Parathyroid adenoma (tissue), 2 donors: ENCODE measurements at regions not wholly inside any gene's neighbourhood (a gene's known extent, or its start where the extent isn't known, plus 50 kb on each side); places are given as distances from the start of the nearest gene placed in this dataset.

ENCODE experiments used
- H2AFZ ChIP-seq: fragments of 300-600 bp; sonication (generic); one replicate; pipeline ENCODE4 v1.7.0; 2017; ENCODE audit warnings: antibody characterized with exemption, mild to moderate bottlenecking
- H3K27ac ChIP-seq: fragments of 300-600 bp; sonication (generic); one replicate; pipeline ENCODE4 v1.7.0; 2017
- H3K27me3 ChIP-seq: fragments of 300-600 bp; sonication (generic); one replicate; pipeline ENCODE4 v1.7.0; 2017; ENCODE audit warnings: low read length; ENCODE audit not compliant: control insufficient read depth, insufficient read depth
- H3K36me3 ChIP-seq: fragments of 300-600 bp; sonication (generic); one replicate; pipeline ENCODE4 v1.7.0; 2017; ENCODE audit warnings: low read length; ENCODE audit not compliant: control insufficient read depth, insufficient read depth
- H3K4me1 ChIP-seq: fragments of 300-600 bp; sonication (generic); one replicate; pipeline ENCODE4 v1.7.0; 2017; ENCODE audit warnings: control low read depth
- H3K4me2 ChIP-seq: fragments of 300-600 bp; sonication (generic); one replicate; pipeline ENCODE4 v1.7.0; 2017; ENCODE audit warnings: low read length
- H3K4me3 ChIP-seq: fragments of 300-600 bp; sonication (generic); one replicate; pipeline ENCODE4 v1.7.0; 2017; ENCODE audit warnings: low read depth, low read length
- H3K79me2 ChIP-seq: fragments of 300-600 bp; sonication (generic); one replicate; pipeline ENCODE4 v1.7.0; 2017; ENCODE audit warnings: control low read depth
- H3K9ac ChIP-seq: fragments of 300-600 bp; sonication (generic); one replicate; pipeline ENCODE4 v1.7.0; 2017; ENCODE audit warnings: mild to moderate bottlenecking
- H3K9me3 ChIP-seq: fragments of 300-600 bp; sonication (generic); one replicate; pipeline ENCODE4 v1.7.0; 2017; ENCODE audit warnings: low read length; ENCODE audit not compliant: control insufficient read depth
- CTCF ChIP-seq: fragments of 300-600 bp; sonication (generic); IDR thresholded peaks from one replicate; pipeline ENCODE4 v1.7.0; 2017; ENCODE audit warnings: antibody characterized with exemption, mild to moderate bottlenecking
- donor health status: primary hyperparathyroidism.

- Histone ChIP-seq H3K9me3 (no peaks in the 10 kb centered on the region), H3K27ac (no peak overlapping the region), H3K9ac (no peak overlapping the region), H3K4me3 (no peak overlapping the region), H3K27me3 (peaks cover 3% of the 10 kb centered on the region), H3K4me2 (no peak overlapping the region), H3K4me1 (no peaks in the 10 kb centered on the region), H3K79me2 (no peaks in the 10 kb centered on the region), H2AFZ (no peak overlapping the region), H3K36me3 (no peaks in the 10 kb centered on the region)
- no peak for TF ChIP-seq CTCF
Observed at GRCh38 chr18:77632758-77633157, 383.1 kb downstream of the GALR1 start.

GRCh38 chr18:77634494-77634893 is 384.8 kb downstream of the GALR1 start:
- no peak overlapping the region for H3K4me2 ChIP-seq
- no peak for TF ChIP-seq CTCF
- H3K9ac ChIP-seq = no peak overlapping the region
- H3K79me2 ChIP-seq = no peaks in the 10 kb centered on the region
- H3K36me3 ChIP-seq = no peaks in the 10 kb centered on the region
- no peak overlapping the region for H3K4me3 ChIP-seq
- H3K4me1 ChIP-seq = no peaks in the 10 kb centered on the region
- H2AFZ ChIP-seq = no peak overlapping the region
- H3K27me3 ChIP-seq = peaks cover 3% of the 10 kb centered on the region
- no peak overlapping the region for H3K27ac ChIP-seq
- no peaks in the 10 kb centered on the region for H3K9me3 ChIP-seq

- H3K9ac ChIP-seq = no peak overlapping the region
- no peaks in the 10 kb centered on the region for H3K79me2 ChIP-seq
- no peaks in the 10 kb centered on the region for H3K4me1 ChIP-seq
- no peaks in the 10 kb centered on the region for H3K9me3 ChIP-seq
- H3K27me3 ChIP-seq = peaks cover 3% of the 10 kb centered on the region
- H3K4me3 ChIP-seq = no peak overlapping the region
- no peaks in the 10 kb centered on the region for H3K36me3 ChIP-seq
- H3K27ac ChIP-seq = no peak overlapping the region
- TF ChIP-seq CTCF = no peak
- H2AFZ ChIP-seq = no peak overlapping the region
- no peak overlapping the region for H3K4me2 ChIP-seq
Observed at GRCh38 chr18:77635451-77635850, 385.8 kb downstream of the GALR1 start.

- Histone ChIP-seq H3K79me2 (no peaks in the 10 kb centered on the region), H3K4me1 (no peaks in the 10 kb centered on the region), H3K36me3 (no peaks in the 10 kb centered on the region), H3K27ac (no peak overlapping the region), H3K27me3 (peaks cover 3% of the 10 kb centered on the region), H3K9ac (no peak overlapping the region), H3K9me3 (no peaks in the 10 kb centered on the region), H3K4me2 (no peak overlapping the region), H2AFZ (no peak overlapping the region), H3K4me3 (no peak overlapping the region)
- no peak for TF ChIP-seq CTCF
Observed at GRCh38 chr18:77635858-77636257, 386.2 kb downstream of the GALR1 start.

GRCh38 chr18:77645170-77645872 is 395.7 kb downstream of the GALR1 start:
- no peak overlapping the region for H2AFZ ChIP-seq
- no peaks in the 10 kb centered on the region for H3K9me3 ChIP-seq
- TF ChIP-seq CTCF = no peak
- H3K36me3 ChIP-seq = no peaks in the 10 kb centered on the region
- H3K4me3 ChIP-seq = no peak overlapping the region
- no peaks in the 10 kb centered on the region for H3K27me3 ChIP-seq
- no peak overlapping the region for H3K9ac ChIP-seq
- no peaks in the 10 kb centered on the region for H3K79me2 ChIP-seq
- H3K27ac ChIP-seq = no peak overlapping the region
- no peaks in the 10 kb centered on the region for H3K4me1 ChIP-seq
- H3K4me2 ChIP-seq = no peak overlapping the region
